A204.1 (cell line): ENCODE measurements at regions not wholly inside any gene's neighbourhood (a gene's known extent, or its start where the extent isn't known, plus 50 kb on each side); places are given as distances from the start of the nearest gene placed in this dataset.
A peak's percentile ranks its signal among the peaks of the same experiment; 100 is the strongest.
"Not testable (repeated sequence)": the region's sequence is repeated elsewhere in the genome, so short reads cannot be mapped to it uniquely, and the experiment has no call there.

ENCODE experiments used
- FAIRE-seq: peaks from 2 replicates; lab custom pipeline; 2012; peaks lifted over from hg19 to GRCh38; lab: Jason Lieb, UNC

GRCh38 chr17:70947215-70947614 lies 777.9 kb downstream of the KCNJ2 start:
- FAIRE-seq = no peak

GRCh38 chr17:70947636-70948565 lies 778.6 kb downstream of the KCNJ2 start:
- FAIRE-seq = no peak

GRCh38 chr17:70953140-70953539 lies 783.8 kb downstream of the KCNJ2 start:
- FAIRE-seq = not testable (repeated sequence)

GRCh38 chr17:70955441-70955840 lies 786.1 kb downstream of the KCNJ2 start:
- no peak for FAIRE-seq

GRCh38 chr17:70956726-70957125 lies 787.4 kb downstream of the KCNJ2 start:
- FAIRE-seq = no peak

GRCh38 chr17:70961341-70961740 lies 792.0 kb downstream of the KCNJ2 start:
- no peak for FAIRE-seq

GRCh38 chr17:70968302-70968701 lies 799.0 kb downstream of the KCNJ2 start:
- FAIRE-seq = no peak

GRCh38 chr17:70969521-70970034 lies 800.2 kb downstream of the KCNJ2 start:
- FAIRE-seq = no peak

GRCh38 chr17:70976447-70976846 lies 807.1 kb downstream of the KCNJ2 start:
- FAIRE-seq = no peak

GRCh38 chr17:70984873-70985272 lies 815.5 kb downstream of the KCNJ2 start:
- FAIRE-seq = no peak

GRCh38 chr17:70987867-70988340 lies 818.6 kb downstream of the KCNJ2 start:
- no peak for FAIRE-seq

GRCh38 chr17:70988622-70989021 lies 819.3 kb downstream of the KCNJ2 start:
- FAIRE-seq = no peak

GRCh38 chr17:70989280-70989679 lies 819.9 kb downstream of the KCNJ2 start:
- FAIRE-seq = no peak

- no peak for FAIRE-seq
These were observed 824.9 kb downstream of the KCNJ2 start for GRCh38 chr17:70994194-70994593.

GRCh38 chr17:70995997-70996396 lies 826.7 kb downstream of the KCNJ2 start:
- FAIRE-seq = no peak

- FAIRE-seq = no peak
These were observed 834.4 kb downstream of the KCNJ2 start for GRCh38 chr17:71003736-71004135.

GRCh38 chr17:71004413-71004812 lies 835.1 kb downstream of the KCNJ2 start:
- no peak for FAIRE-seq

GRCh38 chr17:71011391-71011790 lies 842.1 kb downstream of the KCNJ2 start:
- no peak for FAIRE-seq

- no peak for FAIRE-seq
These were observed 850.4 kb downstream of the KCNJ2 start for GRCh38 chr17:71019699-71020098.

GRCh38 chr17:71022758-71023157 lies 853.4 kb downstream of the KCNJ2 start:
- no peak for FAIRE-seq

GRCh38 chr17:71023249-71024030 lies 854.1 kb downstream of the KCNJ2 start:
- FAIRE-seq = no peak

GRCh38 chr17:71024172-71024571 lies 854.8 kb downstream of the KCNJ2 start:
- FAIRE-seq = no peak

- FAIRE-seq = peak; percentile 84
These were observed 855.6 kb downstream of the KCNJ2 start for GRCh38 chr17:71024969-71025368.
